ENCODE measurements at regions not wholly inside any gene's neighbourhood (a gene's known extent, or its start where the extent isn't known, plus 50 kb on each side); places are given as distances from the start of the nearest gene placed in this dataset.
"Not testable (repeated sequence)": the region's sequence is repeated elsewhere in the genome, so short reads cannot be mapped to it uniquely, and the experiment has no call there.

DNA sequence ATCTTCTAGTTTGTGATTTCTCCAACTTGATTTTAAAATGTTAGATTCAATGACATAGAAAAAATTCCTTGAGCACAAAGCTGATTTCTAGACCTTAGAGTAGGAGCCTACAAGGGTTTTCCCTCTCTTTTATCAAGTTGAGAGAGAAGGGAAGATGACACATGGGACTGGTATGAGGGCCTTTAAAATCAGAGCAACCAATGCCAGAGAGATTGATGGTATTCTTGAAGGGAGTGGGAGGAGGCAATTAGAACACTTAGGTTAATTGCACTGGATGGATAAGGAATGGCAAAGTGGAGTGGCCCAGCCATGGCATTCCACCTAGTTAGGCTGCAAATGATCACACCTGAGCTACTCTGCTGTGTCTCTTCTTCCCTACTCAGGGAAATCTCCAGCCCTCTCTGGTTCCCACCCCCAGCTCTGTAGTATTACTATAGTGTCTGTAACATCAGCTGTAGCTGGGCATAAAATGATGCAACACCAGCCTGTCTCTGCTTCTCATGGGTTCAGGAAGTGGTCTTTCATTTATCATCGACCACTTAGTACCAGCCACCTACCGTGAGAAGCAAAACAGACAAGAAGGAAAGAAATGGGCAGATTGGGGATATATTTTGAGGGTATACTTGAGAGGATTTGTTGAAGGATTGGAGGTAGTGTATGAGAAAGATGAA lies 333.6 kb downstream of the DLEU7 start:
- no peaks in the 10 kb centered on the region for H3K4me1 ChIP-seq (ENCODE audit: insufficient read depth, low read length)
- no peak overlapping the region for H3K14ac ChIP-seq (ENCODE audit: insufficient read depth, low read length)
- no peak overlapping the region for H2AK5ac ChIP-seq (ENCODE audit: insufficient read length, low read length)
- H2AFZ ChIP-seq (ENCODE audit: low read length): no peak overlapping the region
- H4K20me1 ChIP-seq (ENCODE audit: control insufficient read depth, insufficient read depth, insufficient read length): no peaks in the 10 kb centered on the region
- H2BK20ac ChIP-seq (ENCODE audit: low read depth, low read length, poor library complexity, severe bottlenecking): no peak overlapping the region
- no peak overlapping the region for H3K23ac ChIP-seq (ENCODE audit: insufficient read length, low read depth, low read length)
- Mint-ChIP-seq H3K9me3 (peaks cover 19 to 21% of the 10 kb centered on the region in 2 experiments), H3K4me1 (no peaks in the 10 kb centered on the region), H3K27ac (no peak overlapping the region; a peak in 1 of 7 replicates), H3K27me3 (ENCODE audit: low read depth) (no peaks in the 10 kb centered on the region; the same call in 1 of the 2 replicates), H3K36me3 (ENCODE audit: insufficient read depth in 1 of 3, low read depth in 3 of 3) (peaks cover 11 to 17% (median 13%) of the 10 kb centered on the region in 3 experiments), H3K4me3 (no peak overlapping the region)
- no peaks in the 10 kb centered on the region for H3K27me3 ChIP-seq (ENCODE audit: insufficient read depth, low read length)
- H3K4ac ChIP-seq (ENCODE audit: low read depth, low read length): no peak overlapping the region
- no peak for DNase-seq
- H3T11ph ChIP-seq (ENCODE audit: low read length): no peak overlapping the region
- no peak overlapping the region for H3K27ac ChIP-seq (ENCODE audit: insufficient read length, low read depth, low read length)
- no peak overlapping the region for H4K5ac ChIP-seq (ENCODE audit: insufficient read length, low read depth, low read length)
- no peak overlapping the region for H2BK15ac ChIP-seq (ENCODE audit: low read depth, low read length)
- no peak overlapping the region for H3K9ac ChIP-seq (ENCODE audit: extremely low read depth, insufficient read length, low read length)
- no peaks in the 10 kb centered on the region for H3K23me2 ChIP-seq (ENCODE audit: insufficient read length, low read depth, low read length, poor library complexity, severe bottlenecking)
- no peak overlapping the region for H3K4me2 ChIP-seq (ENCODE audit: insufficient read depth, insufficient read length, low read length)
- H4K8ac ChIP-seq (replicated peaks; ENCODE audit: insufficient read length, low read depth, low read length): no peak overlapping the region
- H3K79me1 ChIP-seq (ENCODE audit: insufficient read depth, low read depth, low read length, poor library complexity, severe bottlenecking): no peaks in the 10 kb centered on the region
- no peak overlapping the region for H3K56ac ChIP-seq (ENCODE audit: insufficient read length, low read depth, low read length)
- H3K79me2 ChIP-seq (ENCODE audit: insufficient read depth, low read length): no peaks in the 10 kb centered on the region
- TF ChIP-seq, protein P1, sequence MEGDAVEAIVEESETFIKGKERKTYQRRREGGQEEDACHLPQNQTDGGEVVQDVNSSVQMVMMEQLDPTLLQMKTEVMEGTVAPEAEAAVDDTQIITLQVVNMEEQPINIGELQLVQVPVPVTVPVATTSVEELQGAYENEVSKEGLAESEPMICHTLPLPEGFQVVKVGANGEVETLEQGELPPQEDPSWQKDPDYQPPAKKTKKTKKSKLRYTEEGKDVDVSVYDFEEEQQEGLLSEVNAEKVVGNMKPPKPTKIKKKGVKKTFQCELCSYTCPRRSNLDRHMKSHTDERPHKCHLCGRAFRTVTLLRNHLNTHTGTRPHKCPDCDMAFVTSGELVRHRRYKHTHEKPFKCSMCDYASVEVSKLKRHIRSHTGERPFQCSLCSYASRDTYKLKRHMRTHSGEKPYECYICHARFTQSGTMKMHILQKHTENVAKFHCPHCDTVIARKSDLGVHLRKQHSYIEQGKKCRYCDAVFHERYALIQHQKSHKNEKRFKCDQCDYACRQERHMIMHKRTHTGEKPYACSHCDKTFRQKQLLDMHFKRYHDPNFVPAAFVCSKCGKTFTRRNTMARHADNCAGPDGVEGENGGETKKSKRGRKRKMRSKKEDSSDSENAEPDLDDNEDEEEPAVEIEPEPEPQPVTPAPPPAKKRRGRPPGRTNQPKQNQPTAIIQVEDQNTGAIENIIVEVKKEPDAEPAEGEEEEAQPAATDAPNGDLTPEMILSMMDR (conservative IDR thresholded peaks at IDR 0.05): no peak
- no peak overlapping the region for H3K18ac ChIP-seq (ENCODE audit: insufficient read length, low read depth, low read length)
- no peak overlapping the region for H2BK5ac ChIP-seq (ENCODE audit: insufficient read length, low read length)
- H2BK120ac ChIP-seq (ENCODE audit: low read depth, low read length, poor library complexity, severe bottlenecking): no peak overlapping the region
- no peak overlapping the region for H2BK12ac ChIP-seq (ENCODE audit: insufficient read length, low read depth, low read length)
- no CpG with 5 or more reads among the region's 2 CpGs for WGBS (ENCODE audit: extremely low coverage, insufficient read length, low lambda C conversion rate)
- H4K91ac ChIP-seq (ENCODE audit: insufficient read length, low read depth, low read length): no peak overlapping the region
- H3K9me3 ChIP-seq (ENCODE audit: control insufficient read depth, low read depth, low read length): no peaks in the 10 kb centered on the region

DNA sequence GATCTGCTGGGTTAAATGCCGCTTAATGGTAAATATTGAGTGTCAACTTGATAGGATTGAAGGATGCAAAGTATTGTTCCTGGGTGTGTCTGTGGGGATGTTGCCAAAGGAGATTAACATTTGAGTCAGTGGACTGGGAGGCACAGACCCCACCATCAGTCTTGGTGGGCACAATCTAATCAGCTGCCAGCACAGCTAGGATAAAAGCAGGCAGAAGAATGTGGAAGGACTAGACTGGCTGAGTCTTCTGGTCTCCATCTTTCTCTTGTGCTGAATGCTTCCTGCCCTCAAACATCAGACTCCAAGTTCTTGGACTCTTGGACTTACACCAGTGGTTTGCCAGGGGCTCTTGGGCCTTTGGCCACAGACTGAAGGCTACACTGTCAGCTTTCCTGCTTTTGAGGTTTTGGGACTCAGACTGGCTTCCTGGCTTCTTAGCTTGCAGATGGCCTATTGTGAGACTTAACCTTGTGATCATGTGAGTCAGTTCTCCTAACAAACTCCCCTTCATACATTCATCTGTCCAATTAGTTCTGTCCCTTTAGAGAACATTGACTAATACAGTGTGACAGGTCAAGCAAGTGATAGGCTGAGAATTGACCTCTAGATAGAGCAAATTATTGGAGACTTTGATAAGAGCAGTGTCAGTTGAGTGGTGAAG lies 332.5 kb downstream of the DLEU7 start:
- H3K4me1 ChIP-seq (ENCODE audit: insufficient read depth, low read length); H2AK5ac ChIP-seq (ENCODE audit: insufficient read length, low read length); H3K27me3 Mint-ChIP-seq (ENCODE audit: low read depth); H4K91ac ChIP-seq (ENCODE audit: insufficient read length, low read depth, low read length); H3K23ac ChIP-seq (ENCODE audit: insufficient read length, low read depth, low read length); H4K8ac ChIP-seq (replicated peaks; ENCODE audit: insufficient read length, low read depth, low read length); H2BK20ac ChIP-seq (ENCODE audit: low read depth, low read length, poor library complexity, severe bottlenecking); H3K27me3 ChIP-seq (ENCODE audit: insufficient read depth, low read length); H3T11ph ChIP-seq (ENCODE audit: low read length); H2BK5ac ChIP-seq (ENCODE audit: insufficient read length, low read length); H2BK12ac ChIP-seq (ENCODE audit: insufficient read length, low read depth, low read length); H3K23me2 ChIP-seq (ENCODE audit: insufficient read length, low read depth, low read length, poor library complexity, severe bottlenecking); H3K79me1 ChIP-seq (ENCODE audit: insufficient read depth, low read depth, low read length, poor library complexity, severe bottlenecking); H2BK120ac ChIP-seq (ENCODE audit: low read depth, low read length, poor library complexity, severe bottlenecking); H3K27ac Mint-ChIP-seq; H3K4me3 Mint-ChIP-seq; H2AFZ ChIP-seq (ENCODE audit: low read length); H3K4me2 ChIP-seq (ENCODE audit: insufficient read depth, insufficient read length, low read length); H3K9ac ChIP-seq (ENCODE audit: extremely low read depth, insufficient read length, low read length); H3K27ac ChIP-seq (ENCODE audit: insufficient read length, low read depth, low read length); H4K20me1 ChIP-seq (ENCODE audit: control insufficient read depth, insufficient read depth, insufficient read length); H2BK15ac ChIP-seq (ENCODE audit: low read depth, low read length); H3K4me1 Mint-ChIP-seq; H3K56ac ChIP-seq (ENCODE audit: insufficient read length, low read depth, low read length); H3K79me2 ChIP-seq (ENCODE audit: insufficient read depth, low read length); H4K5ac ChIP-seq (ENCODE audit: insufficient read length, low read depth, low read length); H3K4ac ChIP-seq (ENCODE audit: low read depth, low read length); H3K14ac ChIP-seq (ENCODE audit: insufficient read depth, low read length); H3K18ac ChIP-seq (ENCODE audit: insufficient read length, low read depth, low read length); H3K9me3 ChIP-seq (ENCODE audit: control insufficient read depth, low read depth, low read length); DNase-seq: not testable (repeated sequence)
- peaks cover 19 to 21% of the 10 kb centered on the region in 2 experiments for H3K9me3 Mint-ChIP-seq
- no CpG with 5 or more reads among the region's 1 CpG for WGBS (ENCODE audit: extremely low coverage, insufficient read length, low lambda C conversion rate)
- peaks cover 11 to 17% (median 13%) of the 10 kb centered on the region in 3 experiments for H3K36me3 Mint-ChIP-seq (ENCODE audit: insufficient read depth in 1 of 3, low read depth in 3 of 3)

All from H9 (cell line).